ENCODE measurements at regions not wholly inside any gene's neighbourhood (a gene's known extent, or its start where the extent isn't known, plus 50 kb on each side); places are given as distances from the start of the nearest gene placed in this dataset.

DNA sequence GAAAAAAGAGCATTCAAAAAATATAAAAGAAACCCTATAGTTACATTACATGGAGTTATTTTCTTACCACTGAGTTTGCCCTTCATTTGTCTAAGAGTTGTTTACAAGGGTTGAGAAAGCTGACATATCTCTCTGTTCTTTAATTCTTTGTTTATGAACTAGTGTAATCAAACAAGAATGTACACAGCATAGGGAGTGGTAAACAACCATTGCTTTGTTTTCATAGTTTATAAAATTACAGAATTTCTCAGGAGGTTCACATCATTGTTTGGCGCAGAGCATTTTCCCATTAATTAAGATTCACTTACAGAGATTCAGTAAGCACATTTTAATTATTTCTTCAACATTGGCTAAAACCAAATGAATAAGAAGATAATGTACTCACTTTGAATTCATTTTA is 87.6 kb downstream of the IFI44 start:
- TF ChIP-seq, protein P1, sequence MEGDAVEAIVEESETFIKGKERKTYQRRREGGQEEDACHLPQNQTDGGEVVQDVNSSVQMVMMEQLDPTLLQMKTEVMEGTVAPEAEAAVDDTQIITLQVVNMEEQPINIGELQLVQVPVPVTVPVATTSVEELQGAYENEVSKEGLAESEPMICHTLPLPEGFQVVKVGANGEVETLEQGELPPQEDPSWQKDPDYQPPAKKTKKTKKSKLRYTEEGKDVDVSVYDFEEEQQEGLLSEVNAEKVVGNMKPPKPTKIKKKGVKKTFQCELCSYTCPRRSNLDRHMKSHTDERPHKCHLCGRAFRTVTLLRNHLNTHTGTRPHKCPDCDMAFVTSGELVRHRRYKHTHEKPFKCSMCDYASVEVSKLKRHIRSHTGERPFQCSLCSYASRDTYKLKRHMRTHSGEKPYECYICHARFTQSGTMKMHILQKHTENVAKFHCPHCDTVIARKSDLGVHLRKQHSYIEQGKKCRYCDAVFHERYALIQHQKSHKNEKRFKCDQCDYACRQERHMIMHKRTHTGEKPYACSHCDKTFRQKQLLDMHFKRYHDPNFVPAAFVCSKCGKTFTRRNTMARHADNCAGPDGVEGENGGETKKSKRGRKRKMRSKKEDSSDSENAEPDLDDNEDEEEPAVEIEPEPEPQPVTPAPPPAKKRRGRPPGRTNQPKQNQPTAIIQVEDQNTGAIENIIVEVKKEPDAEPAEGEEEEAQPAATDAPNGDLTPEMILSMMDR (IDR thresholded peaks at IDR 0.05; ENCODE audit: low read length), result no peak
- no peak for TF ChIP-seq EZH2 (IDR thresholded peaks at IDR 0.05; ENCODE audit: borderline replicate concordance, low read length)
